OCI-LY1 (cell line): ENCODE measurements at regions not wholly inside any gene's neighbourhood (a gene's known extent, or its start where the extent isn't known, plus 50 kb on each side); places are given as distances from the start of the nearest gene placed in this dataset.

Source experiments
- EZH2 ChIP-seq: fragments of 200-600 bp; sonication (generic), shearing (Covaris generic); IDR thresholded peaks from 2 replicates; pipeline ENCODE4 v1.8.0; 2017; ENCODE audit warnings: borderline replicate concordance, mixed run types, mild to moderate bottlenecking, antibody characterized with exemption, low read length, moderate library complexity, mixed read lengths
- TF ChIP-seq, protein P1 (sequence below): fragments of 200-600 bp; sonication (generic), shearing (Covaris generic); IDR thresholded peaks from 2 replicates; pipeline ENCODE4 v1.5.1; 2017; ENCODE audit warnings: mild to moderate bottlenecking, antibody characterized with exemption, low read length, moderate library complexity, mixed read lengths

DNA sequence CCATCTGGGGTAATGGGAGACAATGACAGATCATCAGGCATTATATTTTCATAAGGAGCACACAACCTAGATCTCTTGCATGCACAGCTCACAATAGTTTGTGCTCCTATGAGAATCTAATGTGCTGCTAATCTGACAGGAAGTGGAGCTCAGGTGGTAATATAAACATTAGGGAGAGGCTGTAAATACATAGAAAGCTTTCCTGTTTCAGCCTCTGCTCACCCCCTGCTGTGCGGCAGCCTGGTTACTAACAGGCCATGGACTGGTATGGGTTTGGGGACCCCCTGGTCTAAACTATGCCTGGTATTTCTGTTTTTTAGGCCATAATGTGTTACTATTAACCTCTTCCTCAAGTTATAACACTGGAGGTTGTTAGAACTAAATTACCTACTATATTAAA lies 1373.7 kb downstream of the LRFN5 start:
- no peak for TF ChIP-seq EZH2
- TF ChIP-seq, protein P1, sequence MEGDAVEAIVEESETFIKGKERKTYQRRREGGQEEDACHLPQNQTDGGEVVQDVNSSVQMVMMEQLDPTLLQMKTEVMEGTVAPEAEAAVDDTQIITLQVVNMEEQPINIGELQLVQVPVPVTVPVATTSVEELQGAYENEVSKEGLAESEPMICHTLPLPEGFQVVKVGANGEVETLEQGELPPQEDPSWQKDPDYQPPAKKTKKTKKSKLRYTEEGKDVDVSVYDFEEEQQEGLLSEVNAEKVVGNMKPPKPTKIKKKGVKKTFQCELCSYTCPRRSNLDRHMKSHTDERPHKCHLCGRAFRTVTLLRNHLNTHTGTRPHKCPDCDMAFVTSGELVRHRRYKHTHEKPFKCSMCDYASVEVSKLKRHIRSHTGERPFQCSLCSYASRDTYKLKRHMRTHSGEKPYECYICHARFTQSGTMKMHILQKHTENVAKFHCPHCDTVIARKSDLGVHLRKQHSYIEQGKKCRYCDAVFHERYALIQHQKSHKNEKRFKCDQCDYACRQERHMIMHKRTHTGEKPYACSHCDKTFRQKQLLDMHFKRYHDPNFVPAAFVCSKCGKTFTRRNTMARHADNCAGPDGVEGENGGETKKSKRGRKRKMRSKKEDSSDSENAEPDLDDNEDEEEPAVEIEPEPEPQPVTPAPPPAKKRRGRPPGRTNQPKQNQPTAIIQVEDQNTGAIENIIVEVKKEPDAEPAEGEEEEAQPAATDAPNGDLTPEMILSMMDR, result no peak
